HG02759 (cell line): ENCODE measurements at regions not wholly inside any gene's neighbourhood (a gene's known extent, or its start where the extent isn't known, plus 50 kb on each side); places are given as distances from the start of the nearest gene placed in this dataset.

Experiments used
- ATAC-seq: cut with Tn5 transposase; IDR thresholded peaks from one replicate; pipeline ENCODE4 v1.9.1; 2021; ENCODE audit warnings: mild to moderate bottlenecking, moderate library complexity; ENCODE audit not compliant: unreplicated experiment

DNA sequence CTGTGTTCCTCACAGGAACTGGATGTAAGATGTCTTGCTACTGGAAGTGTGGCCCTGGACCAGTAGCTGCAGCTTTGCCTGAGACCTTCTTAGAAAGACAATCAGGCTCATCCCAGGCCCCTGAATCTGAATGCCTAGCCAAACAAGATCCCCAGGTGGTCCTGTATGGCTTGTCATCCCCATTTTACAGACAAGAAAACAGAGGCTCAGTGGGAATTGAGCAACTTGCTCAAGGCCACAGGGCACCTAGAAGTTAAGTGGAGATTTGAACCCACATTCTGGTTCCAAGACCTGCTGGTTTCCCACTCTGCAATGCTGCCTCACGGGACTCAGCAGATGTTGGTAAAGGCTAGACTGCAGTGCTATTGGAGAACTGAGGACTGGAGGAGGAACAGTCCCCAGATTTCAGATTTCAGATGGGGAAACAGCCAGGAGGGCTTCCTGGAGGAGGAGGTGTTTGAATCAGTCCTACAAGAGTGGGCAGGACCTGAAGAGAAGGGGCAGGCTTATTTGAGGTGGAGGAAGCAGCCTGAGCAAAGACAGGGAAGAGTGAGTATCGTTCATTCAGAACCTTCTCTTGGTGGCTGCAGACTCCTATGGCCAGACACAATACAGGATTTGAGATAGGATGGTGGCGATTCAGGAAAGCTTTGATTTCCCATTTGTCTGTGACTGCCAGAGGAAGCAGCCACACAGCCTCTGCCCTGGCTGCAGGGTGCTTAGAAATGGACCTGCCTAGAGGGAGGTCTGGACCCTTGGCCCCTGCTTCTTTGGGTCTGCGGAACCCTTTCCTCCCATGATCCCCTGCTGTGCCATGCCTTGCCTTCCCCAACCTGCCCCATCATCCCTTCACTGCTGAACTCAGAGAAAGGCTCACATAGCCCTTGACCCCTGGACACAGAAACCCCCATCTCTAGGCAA is 233.4 kb upstream of the NLRP1 start:
- no peak for ATAC-seq

DNA sequence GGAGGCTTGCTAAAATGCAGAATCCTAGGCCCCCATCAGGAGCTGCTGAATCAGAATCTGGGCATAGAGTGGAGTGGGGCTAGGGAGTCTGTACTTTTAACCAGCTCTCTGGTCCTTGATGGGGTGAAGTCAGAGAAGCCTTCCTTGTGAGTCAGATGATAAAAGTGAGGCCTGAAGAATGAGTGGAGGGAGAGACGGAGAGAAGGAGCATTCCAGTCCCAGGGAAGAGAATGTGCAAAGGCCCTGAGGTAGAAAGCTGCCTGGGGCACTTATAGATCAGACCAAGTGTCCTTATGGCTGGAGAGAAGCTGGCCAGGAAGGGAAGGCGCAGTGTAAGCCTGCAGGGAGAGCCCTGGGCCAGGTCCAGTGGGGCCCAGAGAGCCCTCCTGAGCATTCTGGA is 235.1 kb upstream of the NLRP1 start:
- no peak for ATAC-seq

DNA sequence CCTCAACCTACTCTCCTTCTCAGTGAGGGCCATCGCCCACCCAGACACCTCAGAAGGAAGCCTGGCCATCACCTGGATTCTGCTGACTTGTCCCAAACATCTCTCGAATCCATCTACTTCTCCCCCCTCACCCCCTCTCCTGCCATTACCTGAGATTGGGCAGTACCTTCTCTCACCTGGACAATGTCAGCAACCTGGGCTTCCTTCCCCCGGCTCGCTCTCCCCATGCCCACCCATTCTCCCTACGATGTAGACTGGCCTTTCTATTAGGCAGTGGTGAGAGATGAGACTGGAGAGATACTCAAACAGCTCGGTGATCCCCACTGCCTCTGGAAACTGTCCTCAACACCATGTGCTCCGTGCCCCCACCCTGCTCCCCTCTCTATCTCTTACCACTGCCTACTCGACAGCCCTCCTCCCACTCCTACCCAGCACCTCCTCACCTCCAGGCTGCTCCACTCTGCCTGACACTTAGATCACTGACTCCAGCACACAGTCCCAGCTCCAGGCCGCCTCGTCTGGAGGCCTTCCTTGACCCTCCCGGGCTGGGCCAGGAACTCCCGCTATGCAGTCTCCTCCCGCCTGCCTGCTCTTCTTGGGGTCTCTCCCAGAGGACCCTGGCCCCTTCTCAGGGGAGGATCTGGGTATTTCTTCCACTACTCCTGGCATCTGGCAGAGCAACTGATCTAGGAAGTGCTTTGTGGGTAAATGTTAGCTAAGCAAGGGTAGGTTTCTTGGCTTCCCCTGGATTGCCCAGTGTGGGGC is 235.8 kb upstream of the NLRP1 start:
- ATAC-seq: no peak

DNA sequence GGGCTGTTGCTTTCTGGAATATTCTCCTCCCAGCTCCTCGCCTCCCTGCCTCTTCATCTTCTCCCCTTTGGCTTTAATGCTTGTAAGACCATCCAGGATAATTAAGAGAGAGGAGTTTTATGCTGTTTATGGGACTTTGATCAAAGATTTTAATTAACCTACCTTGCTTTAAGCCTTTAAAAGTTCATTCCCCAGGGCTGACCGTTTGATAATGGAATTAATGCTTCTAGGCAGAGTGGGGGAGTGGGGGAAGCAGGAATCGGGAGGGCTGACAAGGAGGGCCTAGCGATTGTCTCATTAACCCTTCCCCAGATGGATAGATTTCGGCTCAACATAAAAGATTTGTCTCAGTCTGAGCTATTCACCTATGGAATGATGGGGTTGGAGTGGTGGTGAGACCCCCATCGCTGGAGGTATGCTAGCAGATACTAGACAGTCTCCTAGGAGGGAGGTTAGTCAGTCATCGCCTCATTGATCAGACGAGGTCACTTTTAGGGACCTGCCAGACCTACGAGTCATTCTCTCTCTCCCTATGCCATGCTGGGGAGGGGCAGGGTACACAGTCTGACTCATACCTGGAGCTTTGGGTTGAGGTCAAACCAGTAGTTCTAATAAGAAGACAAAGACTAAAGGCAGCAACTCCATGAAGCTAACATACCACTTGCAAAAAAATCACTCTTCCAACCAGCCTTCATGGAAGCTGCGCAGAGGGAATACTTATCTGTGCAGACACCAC is 236.6 kb upstream of the NLRP1 start:
- ATAC-seq: no peak

DNA sequence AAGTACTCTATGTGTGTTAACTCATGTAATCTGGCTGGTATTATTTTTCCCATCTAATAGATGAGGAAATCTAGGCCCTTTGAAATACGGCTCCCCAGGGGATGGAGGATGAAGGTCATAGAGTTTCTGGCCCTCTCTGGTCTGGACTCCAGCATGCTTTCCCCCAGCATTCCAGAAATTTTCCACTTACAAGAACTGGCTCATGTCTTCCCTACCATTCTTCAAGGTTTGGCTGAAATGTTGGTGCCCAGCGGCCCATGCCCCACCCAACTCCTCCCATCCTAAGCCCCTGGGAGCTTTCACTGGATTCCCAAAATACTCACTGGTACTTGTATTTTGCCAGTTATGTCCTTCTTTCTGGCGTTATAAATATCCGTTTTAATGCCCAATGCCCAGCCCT is 237.5 kb upstream of the NLRP1 start:
- ATAC-seq: no peak

DNA sequence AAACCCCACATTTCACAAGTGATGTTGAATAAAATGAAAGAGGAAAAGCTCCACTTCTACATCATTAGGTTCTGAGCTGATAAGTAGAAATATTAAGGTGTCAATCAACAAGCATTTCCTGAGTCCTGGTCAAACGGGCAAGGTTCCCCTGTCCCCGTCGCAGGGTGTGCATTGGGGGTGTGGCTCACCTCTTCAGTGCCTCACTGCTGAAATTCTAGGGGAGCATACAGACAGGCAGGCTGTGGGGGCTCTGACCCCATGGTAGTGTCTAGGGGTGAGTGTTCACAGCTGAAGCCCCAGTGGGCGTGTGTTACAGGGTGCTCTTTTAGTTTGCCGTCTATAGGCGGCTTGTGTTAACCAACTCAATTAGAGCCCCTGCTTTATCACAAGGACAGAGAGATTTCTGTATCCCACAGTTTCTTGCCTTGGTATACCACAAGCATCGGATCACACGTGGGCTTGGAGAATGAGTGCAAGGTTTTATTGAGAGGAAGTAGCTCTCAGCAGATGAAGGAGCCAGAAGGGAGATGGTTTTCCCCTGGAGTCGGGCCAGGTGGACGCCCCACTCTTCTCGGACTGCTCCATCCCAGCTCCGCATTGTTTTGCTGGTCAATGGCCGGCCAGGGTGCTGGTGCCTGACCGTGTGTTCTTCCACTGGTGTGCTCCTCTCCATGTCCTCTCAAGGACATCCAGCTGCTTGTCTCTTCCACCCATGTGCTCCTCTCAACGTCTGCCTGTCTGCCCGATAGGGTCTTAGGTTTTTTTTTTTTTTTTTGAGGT is 238.2 kb upstream of the NLRP1 start:
- ATAC-seq: no peak

DNA sequence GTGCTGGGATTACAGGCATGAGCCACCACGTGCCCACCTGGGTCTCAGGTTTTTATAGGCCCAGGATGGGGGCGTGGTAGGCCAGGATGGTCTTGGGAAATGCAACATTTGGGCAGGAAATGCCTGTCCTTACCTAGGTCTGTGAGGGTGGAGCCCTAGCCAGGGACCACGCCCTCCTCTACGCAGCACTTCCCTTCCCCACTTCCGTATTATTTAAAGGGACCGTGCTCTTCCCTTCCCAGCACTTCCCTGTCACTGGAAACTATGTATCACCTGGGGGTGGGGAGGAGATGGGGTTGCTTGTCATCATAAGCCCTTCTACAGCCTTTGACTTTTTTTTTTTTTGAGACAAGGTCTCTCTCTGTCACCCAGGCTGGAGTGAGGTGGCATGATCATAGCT is 238.9 kb upstream of the NLRP1 start:
- no peak for ATAC-seq

DNA sequence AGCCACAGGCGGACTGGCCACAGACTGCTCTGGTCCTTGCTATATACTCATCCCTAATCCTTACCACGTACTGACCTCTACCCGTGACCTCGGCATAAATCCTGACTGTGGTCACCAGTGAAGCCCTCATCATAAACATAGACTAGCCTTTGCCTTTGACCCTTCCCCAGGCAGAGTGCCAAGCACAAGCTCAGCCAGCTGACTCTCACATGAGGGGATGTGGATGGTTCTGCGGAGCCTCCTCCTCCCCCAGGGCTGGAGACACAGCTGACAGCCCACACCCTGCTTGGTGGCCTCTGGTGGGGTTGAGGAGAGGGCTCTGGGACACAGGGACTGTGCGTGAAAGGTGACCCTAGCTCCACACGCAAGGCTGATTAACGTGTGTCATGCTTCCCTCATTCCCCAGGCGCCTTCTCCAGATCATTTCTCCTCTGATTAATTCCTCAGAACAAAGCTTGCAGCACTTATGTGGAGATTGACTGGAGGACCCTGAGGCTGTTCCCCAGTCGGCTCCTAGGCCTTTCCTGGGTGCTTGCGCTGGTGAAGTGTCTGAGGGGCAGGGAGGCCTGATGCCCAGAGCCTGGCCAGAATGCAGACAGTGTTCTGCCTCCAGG is 241.5 kb upstream of the NLRP1 start:
- no peak for ATAC-seq

DNA sequence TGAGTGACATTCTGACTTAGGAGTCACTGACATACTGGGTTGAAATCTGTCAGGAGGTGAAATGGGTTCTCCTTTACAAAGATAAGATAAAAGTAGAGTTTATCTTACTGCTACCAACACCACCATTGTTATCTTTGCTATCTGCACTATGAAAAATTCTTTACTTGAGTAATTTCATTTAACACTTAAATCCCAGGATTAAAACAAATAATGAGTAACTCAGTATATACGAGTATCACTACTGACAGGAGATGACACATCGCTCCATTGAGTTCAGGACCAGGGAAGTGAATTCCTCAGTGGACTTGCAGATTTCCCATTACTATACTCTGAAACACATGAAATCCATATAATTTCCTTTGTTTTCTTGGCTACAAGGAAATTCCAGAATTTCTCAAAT is 242.1 kb upstream of the NLRP1 start:
- ATAC-seq: no peak

DNA sequence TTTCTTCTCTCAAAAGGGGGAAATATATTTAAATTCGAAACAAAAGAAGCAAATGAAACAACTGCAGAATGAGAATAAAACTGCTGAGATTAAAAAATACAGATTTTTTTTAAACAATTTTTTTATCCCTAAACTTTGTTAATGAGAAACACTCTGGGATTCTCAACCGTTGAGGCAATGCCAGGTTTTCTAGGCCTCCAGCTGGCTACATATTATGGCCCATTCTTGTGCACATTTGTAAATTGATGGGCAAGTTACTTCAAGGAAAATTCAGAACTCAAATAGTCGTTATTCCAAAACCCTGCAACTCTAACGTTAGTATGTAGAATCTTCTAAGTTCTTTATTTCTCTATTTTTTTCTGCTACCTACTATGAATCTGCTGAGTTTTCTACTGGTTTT is 239.3 kb upstream of the WSCD1 start:
- no peak for ATAC-seq

DNA sequence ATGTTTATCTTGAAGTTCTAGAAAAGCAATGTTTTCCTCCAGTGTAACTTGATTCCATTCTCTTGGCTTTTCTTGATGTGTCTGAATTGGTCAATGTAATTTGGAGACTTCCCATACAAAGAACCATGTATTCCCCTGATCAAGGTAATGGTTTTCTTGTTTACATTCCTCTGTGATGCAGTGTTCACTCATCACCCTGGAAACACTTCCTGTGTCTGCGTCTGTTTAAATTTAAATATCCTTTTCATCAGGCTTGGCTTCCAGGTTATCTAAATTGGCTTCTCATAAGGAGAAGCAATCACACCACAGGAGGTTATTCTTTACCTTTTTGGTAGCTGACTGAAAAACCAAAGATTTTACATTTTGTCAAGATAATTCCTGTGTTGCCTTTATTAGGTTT is 237.3 kb upstream of the WSCD1 start:
- ATAC-seq: no peak

DNA sequence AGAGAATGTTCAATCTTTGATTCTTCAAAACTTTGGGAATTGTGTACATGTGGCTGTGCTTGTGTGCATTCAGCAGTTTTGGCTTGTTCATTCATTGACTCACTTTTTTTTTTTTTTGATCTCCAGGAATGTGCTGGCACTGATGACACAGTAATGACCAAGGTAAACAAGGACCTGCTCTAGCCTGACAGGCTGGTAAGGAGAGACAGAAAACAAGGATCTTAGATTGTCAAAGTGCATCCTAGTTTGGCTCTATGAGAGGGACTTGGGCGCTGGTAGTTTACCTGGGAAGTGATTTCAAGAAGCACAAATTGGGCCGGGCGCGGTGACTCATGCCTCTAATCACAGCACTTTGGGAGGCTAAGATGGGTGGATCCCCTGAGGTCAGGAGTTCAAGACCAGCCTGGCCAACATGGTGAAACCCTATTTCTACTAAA is 233.1 kb upstream of the WSCD1 start:
- no peak for ATAC-seq

DNA sequence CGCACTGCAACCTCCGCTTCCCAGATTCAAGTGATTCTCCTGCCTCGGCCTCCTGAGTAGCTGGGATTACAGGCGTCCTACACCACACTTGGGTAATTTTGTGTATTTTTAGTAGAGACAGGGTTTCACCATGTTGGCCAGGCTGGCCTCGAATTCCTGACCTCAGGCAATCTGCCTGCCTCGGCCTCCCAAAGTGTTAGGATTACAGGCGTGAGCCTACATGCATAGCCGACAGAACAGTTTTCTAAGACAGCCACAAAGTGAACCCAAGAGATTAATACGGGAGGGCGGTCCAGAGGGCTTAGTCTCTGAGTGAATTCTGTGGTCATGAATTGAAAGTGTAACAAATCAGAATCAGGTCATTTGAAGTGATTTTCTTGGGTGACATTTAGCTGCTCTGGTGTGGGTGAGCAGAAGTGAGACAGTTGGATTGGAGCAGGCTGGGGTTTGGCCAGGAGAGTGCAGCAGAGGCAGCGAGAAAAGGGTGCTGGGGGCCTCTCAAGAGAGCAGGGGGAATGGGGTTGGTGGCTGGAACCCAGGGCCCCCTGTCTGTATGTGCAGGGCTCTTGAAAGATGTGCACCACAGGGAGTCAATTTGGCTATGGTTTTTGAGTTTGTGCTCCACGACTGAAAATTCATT is 231.4 kb upstream of the WSCD1 start:
- no peak for ATAC-seq

DNA sequence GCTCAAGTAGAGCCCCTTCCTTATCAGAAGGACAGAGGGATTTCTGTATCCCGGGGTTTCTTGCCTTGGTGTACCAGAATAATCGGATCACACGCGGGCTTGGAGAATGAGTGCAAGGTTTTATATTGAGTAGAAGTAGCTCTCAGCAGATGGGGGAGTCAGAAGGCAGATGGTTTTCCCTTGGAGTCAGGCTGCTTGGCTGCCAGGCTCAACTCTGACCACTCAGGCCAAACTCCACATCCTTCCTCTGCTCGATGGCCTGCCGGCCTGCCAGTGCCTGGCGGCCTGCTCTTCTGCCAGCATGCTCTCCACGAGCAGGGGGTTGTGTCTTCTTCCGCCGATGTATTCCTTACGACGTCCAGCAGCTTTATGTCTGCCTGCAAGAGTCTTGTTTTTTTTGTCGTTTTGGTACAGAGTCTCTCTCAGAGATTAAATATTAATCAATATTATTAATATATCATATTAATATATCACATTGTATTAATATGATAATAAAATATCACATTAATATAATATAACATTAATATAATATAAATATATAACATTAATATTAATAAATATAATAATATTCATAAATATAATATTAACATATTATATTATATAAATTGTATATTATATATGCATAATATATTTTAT is 229.2 kb upstream of the WSCD1 start:
- no peak for ATAC-seq

DNA sequence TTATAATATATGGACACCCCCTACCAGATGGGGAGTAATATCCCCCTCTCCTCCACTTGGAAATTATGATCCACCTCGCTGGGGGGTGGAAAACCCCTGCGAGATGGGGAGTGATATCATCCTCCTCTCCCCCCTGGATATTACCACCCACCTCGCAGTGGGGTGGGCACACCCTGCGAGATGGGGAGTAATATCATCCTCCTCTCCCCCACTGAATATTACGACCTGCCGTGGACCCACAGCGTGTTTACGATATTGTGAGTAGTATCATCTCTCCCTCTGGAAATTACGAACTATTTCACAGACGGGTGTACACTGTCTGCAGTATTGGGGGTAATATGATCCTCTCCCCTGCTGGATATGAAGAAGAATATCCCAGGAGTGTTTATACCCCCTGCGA is 228.3 kb upstream of the WSCD1 start:
- no peak for ATAC-seq

DNA sequence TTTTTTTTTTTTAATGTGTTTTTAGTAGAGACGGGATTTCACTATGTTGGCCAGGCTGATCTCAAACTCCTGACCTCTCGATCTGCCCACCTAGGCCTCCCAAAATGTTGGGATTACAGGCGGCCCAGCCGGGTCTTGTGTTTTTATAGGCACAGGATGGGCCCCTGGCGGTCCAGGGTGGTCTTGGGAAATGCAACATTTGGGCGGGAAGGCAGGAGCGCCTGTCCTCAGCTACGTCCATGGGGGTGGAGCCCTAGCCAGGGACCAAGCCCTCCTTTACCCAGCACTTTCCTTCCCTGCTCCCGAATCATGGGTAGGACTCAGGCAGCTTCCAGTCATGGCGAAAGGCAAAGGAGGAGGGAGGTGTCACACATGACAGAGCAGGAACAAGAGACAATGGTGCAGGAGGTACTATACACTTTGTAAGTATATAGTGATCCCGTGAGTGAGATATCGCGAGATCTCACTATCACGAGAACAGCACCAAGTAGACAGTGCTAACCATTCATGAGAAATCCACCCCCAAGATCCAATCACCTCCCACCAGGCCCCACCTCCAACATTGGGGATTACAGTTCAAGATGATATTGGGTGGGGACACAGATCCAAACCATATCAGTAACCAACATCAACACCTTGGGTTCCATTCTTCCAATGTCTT is 226.7 kb upstream of the WSCD1 start:
- no peak for ATAC-seq

DNA sequence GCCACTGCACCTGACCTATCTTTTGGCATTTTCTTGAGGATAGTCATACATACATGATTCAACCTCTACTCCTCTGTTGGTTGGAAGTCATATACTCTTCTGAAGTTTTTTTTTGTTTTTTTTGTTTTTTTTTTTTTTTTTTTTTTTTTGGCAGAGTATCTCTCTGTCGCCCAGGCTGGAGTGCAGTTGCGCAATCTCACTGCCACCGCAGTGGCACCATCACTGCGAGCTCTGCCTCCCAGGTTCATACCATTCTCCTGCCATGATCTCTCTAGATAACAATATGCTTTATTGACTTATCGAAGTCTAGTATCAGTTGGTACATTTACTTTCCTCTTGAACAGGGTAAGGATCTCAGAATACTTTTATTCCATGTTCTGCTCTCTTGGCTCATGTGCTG is 224.2 kb upstream of the WSCD1 start:
- ATAC-seq: no peak

DNA sequence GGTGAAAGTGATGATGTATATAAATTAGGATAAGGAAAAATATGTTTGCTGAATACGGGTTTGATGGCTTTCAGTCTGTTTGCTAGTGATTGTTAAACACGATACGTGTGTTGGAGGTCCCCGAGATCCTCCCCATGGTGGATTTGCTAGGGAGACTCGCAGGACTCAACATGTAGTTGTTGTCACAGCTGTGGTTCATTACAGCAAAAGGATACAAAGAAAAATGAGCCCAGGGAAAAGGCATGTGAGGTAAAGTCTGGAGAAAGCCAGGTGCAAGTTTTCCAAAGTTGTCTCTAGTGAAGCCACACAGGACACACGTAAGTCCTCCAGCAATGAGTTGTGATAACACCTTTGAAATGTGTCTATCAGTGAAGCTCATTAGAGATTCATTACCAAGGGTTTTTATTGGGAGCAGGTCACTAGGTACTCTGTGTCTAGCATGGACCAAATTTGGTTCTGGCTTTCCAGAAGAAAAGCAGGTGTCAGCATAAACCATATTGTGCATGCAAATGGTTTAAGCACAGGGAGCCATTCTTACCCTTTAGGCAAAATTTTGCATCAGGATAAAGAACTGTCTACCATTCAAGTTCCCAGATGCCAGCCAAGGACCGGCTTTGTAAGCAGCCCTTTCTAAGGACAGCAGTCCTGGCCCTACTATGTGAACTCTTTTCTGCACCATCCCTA is 215.2 kb upstream of the WSCD1 start:
- no peak for ATAC-seq
